ENCODE measurements at regions not wholly inside any gene's neighbourhood (a gene's known extent, or its start where the extent isn't known, plus 50 kb on each side); places are given as distances from the start of the nearest gene placed in this dataset.

DNA sequence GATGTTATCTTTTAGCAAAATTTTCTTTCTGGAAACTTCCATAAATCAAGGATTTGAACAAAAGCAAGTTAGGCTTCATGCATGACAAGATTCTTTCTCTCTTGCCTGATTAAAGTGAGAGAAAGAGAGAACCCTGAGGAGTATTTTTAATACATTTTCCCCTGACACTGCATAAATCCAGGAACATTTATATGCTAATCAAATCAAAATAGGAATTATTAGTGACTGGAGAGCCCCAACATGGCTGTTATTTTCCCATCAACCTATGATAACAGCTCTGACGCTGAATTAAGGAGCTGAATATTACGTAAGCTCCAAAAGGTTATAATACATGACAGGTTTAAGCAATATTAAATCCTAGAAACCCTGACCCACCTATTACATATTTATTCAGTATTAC lies 930.2 kb upstream of the PIK3C3 start:
- TF ChIP-seq, protein P1, sequence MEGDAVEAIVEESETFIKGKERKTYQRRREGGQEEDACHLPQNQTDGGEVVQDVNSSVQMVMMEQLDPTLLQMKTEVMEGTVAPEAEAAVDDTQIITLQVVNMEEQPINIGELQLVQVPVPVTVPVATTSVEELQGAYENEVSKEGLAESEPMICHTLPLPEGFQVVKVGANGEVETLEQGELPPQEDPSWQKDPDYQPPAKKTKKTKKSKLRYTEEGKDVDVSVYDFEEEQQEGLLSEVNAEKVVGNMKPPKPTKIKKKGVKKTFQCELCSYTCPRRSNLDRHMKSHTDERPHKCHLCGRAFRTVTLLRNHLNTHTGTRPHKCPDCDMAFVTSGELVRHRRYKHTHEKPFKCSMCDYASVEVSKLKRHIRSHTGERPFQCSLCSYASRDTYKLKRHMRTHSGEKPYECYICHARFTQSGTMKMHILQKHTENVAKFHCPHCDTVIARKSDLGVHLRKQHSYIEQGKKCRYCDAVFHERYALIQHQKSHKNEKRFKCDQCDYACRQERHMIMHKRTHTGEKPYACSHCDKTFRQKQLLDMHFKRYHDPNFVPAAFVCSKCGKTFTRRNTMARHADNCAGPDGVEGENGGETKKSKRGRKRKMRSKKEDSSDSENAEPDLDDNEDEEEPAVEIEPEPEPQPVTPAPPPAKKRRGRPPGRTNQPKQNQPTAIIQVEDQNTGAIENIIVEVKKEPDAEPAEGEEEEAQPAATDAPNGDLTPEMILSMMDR (IDR thresholded peaks at IDR 0.05), result no peak
- TF ChIP-seq POLR2A (IDR thresholded peaks at IDR 0.05), result no peak
